Transverse colon (tissue), 4 donors: ENCODE measurements at regions not wholly inside any gene's neighbourhood (a gene's known extent, or its start where the extent isn't known, plus 50 kb on each side); places are given as distances from the start of the nearest gene placed in this dataset.

Experiments used
- DNase-seq: peaks from one replicate; pipeline ENCODE4 v3.0.0-alpha.2; 2019
- H3K27ac ChIP-seq, 4 donors: fragments of 200-600 bp; sonication (generic); 2 replicates each; pipeline ENCODE4 v1.5.1; 2016 to 2018; ENCODE audit warnings: inconsistent platforms in 4 of 4
- H3K27me3 ChIP-seq: fragments of 200-600 bp; sonication (generic); 2 replicates; pipeline ENCODE4 v1.5.1; 2017; ENCODE audit warnings: inconsistent platforms
- H3K36me3 ChIP-seq, 4 donors: fragments of 200-600 bp; sonication (generic); 2 replicates each; pipeline ENCODE4 v1.5.1; 2017 to 2019; ENCODE audit warnings: inconsistent platforms in 4 of 4
- H3K4me1 ChIP-seq, 4 donors: fragments of 200-600 bp; sonication (generic); 2 replicates each; pipeline ENCODE4 v1.5.1; 2017 to 2020; ENCODE audit warnings: inconsistent platforms in 4 of 4
- H3K4me3 ChIP-seq, 4 donors: fragments of 200-600 bp; sonication (generic); 1 replicate in 1 of 4; 2 replicates in 3 of 4; pipeline versions ENCODE4 v1.5.1 to v1.6.1; 2017 to 2019; ENCODE audit warnings: inconsistent platforms in 4 of 4
- H3K9me3 ChIP-seq, 2 donors: fragments of 200-600 bp; sonication (generic); 2 replicates each; pipeline ENCODE4 v1.5.1; 2017 to 2019; ENCODE audit warnings: inconsistent platforms in 2 of 2
- CTCF ChIP-seq, 5 experiments: fragments of 200-600 bp in 3 of 5; fragments of 450-650 bp in 2 of 5; sonication (generic) in 3 of 5; IDR thresholded peaks; 1 replicate in 2 of 5; 2 replicates in 3 of 5; pipeline ENCODE4 v1.5.1; 2016 to 2017; ENCODE audit warnings: antibody characterized with exemption in 5 of 5, inconsistent platforms in 3 of 5, mild to moderate bottlenecking in 2 of 5, moderate library complexity in 1 of 5
- EP300 ChIP-seq: sonication (generic); formaldehyde crosslinking; IDR thresholded peaks from one replicate; pipeline ENCODE4 v1.6.1; 2017; ENCODE audit warnings: antibody characterized with exemption, low read depth
- POLR2A ChIP-seq: fragments of 450-650 bp; IDR thresholded peaks from one replicate; pipeline ENCODE4 v1.6.1; 2016; ENCODE audit warnings: antibody characterized with exemption, mild to moderate bottlenecking, moderate library complexity
- POLR2AphosphoS5 ChIP-seq, 3 donors: sonication (generic); formaldehyde crosslinking; IDR thresholded peaks; one replicate each; pipeline ENCODE4 v1.6.1; 2016; ENCODE audit warnings: antibody characterized with exemption in 3 of 3
- WGBS, 2 donors: methylation state at CpG; one replicate each; pipeline ENCODE4 v1.1.5; 2018; ENCODE audit warnings: low coverage in 1 of 2; 5-methylcytosine and 5-hydroxymethylcytosine counted together
- in situ Hi-C, 4 donors: fragments of 200-750 bp; cut with MboI; loops; one replicate each; pipeline versions ENCODE4 v1.15.0 to v1.15.1; 2017; ENCODE audit warnings: low sequenced_read_pairs in 3 of 4, low pct_ligation_motif_present in 1 of 4, low pct_unique_long_range_greater_than_20kb in 1 of 4
- intact Hi-C: fragments of 100-400 bp; cut with DNase I; formaldehyde crosslinking; loops from one replicate; pipeline ENCODE4 v1.15.1; 2023; ENCODE audit warnings: low total_unique reads

- peaks cover 0 to 3% of the 10 kb centered on the region in 2 donors for H3K9me3 ChIP-seq
- no peaks in the 10 kb centered on the region for H3K36me3 ChIP-seq
- no peaks in the 10 kb centered on the region for H3K4me1 ChIP-seq
- H3K27me3 ChIP-seq, result no peaks in the 10 kb centered on the region
- in situ Hi-C loops (no loop called here), intact Hi-C loops (no loop called here)
- H3K4me3 ChIP-seq, result no peak overlapping the region
- 74 to 78% methylated on average over 4 of the region's 4 CpGs for WGBS, 2 donors
- no peak for DNase-seq
- H3K27ac ChIP-seq, result no peak overlapping the region
- TF ChIP-seq EP300 (no peak), POLR2A (no peak), POLR2AphosphoS5 (IDR thresholded peaks at IDR 0.05) (no peak)
Observed at GRCh38 chr14:98489115-98489514, 782.9 kb downstream of the BCL11B start.

DNA sequence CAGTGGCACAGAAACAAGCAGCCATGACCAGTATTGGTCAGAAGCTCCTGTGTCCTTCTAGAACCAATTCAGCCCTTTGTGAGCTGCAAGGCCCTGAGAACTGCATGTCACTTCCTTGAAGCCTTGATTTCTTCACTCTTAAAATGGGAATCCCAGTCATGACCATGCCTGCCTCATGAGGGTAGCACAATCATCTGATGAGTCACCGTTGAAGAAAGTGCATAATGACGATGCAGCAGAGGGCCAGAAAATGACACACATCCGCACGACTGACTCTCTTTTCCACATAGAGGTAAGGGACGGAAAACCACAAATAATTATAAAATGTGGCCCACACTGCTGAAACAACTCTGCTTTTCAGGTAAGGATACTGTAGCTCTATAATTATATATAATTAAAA lies 777.4 kb downstream of the BCL11B start:
- no peak for TF ChIP-seq CTCF (IDR thresholded peaks at IDR 0.05)
- no peak for TF ChIP-seq EP300
- no peak for TF ChIP-seq POLR2A
- no peak for TF ChIP-seq POLR2AphosphoS5 (IDR thresholded peaks at IDR 0.05)
- H3K4me1 ChIP-seq, result no peaks in the 10 kb centered on the region
- H3K36me3 ChIP-seq, result no peaks in the 10 kb centered on the region
- in situ Hi-C loops (no loop called here), intact Hi-C loops (no loop called here)
- no peaks in the 10 kb centered on the region for H3K9me3 ChIP-seq
- no peak overlapping the region for H3K27ac ChIP-seq
- WGBS, 2 donors, result 89 to 100% methylated on average over 1 to 5 of the region's 5 CpGs
- H3K27me3 ChIP-seq, result no peaks in the 10 kb centered on the region
- no peak overlapping the region for H3K4me3 ChIP-seq
- DNase-seq, result no peak

GRCh38 chr14:98498019-98498885 lies 773.7 kb downstream of the BCL11B start:
- Histone ChIP-seq H3K9me3 (no peaks in the 10 kb centered on the region), H3K27me3 (no peaks in the 10 kb centered on the region), H3K36me3 (no peaks in the 10 kb centered on the region), H3K27ac (no peak overlapping the region), H3K4me1 (no peaks in the 10 kb centered on the region), H3K4me3 (no peak overlapping the region)
- in situ Hi-C loops, result no loop called here
- intact Hi-C loops, result no loop called here
- TF ChIP-seq CTCF (IDR thresholded peaks at IDR 0.05), result no peak
- TF ChIP-seq POLR2AphosphoS5 (IDR thresholded peaks at IDR 0.05), result no peak
- TF ChIP-seq EP300, result no peak
- no peak for TF ChIP-seq POLR2A
- DNase-seq, result no peak
- WGBS, 2 donors, result 58 to 82% methylated on average over 1 to 7 of the region's 7 CpGs

GRCh38 chr14:98501335-98501734 lies 770.7 kb downstream of the BCL11B start:
- no peaks in the 10 kb centered on the region for H3K36me3 ChIP-seq
- no peaks in the 10 kb centered on the region for H3K27me3 ChIP-seq
- no peak overlapping the region for H3K4me3 ChIP-seq
- TF ChIP-seq EP300 (no peak), POLR2A (no peak), POLR2AphosphoS5 (IDR thresholded peaks at IDR 0.05) (no peak), CTCF (IDR thresholded peaks at IDR 0.05) (no peak)
- WGBS, 2 donors, result 84 to 85% methylated on average over 6 to 7 of the region's 7 CpGs
- in situ Hi-C loops, result no loop called here
- no peak for DNase-seq
- intact Hi-C loops, result no loop called here
- no peaks in the 10 kb centered on the region for H3K9me3 ChIP-seq
- no peaks in the 10 kb centered on the region for H3K4me1 ChIP-seq
- no peak overlapping the region for H3K27ac ChIP-seq
